ENCODE measurements at regions not wholly inside any gene's neighbourhood (a gene's known extent, or its start where the extent isn't known, plus 50 kb on each side); places are given as distances from the start of the nearest gene placed in this dataset.

DNA sequence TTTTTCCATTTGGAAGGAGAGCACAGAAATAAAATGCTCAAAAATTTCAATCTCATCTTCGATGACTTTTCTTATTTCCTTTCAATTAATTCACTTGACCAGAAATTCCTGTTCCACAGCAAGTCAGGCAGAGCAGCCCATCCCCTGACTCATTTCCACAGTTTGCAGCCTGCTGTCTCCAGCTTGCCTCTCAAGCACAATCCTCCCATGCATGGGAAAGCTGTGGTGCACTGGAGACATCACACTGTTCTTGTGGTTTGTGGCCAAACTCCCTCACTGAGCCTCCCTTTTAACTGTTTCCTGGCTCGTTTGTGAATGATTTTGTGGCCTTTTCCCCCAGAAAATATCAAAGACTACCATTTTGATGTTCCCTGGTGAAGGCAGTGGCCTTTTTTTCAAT, 114.0 kb upstream of the ENPEP start:
- no peak for TF ChIP-seq REST (IDR thresholded peaks at IDR 0.05; ENCODE audit: unreplicated experiment)
- TF ChIP-seq EZH2phosphoT487 (IDR thresholded peaks at IDR 0.05; ENCODE audit: unreplicated experiment) = no peak
